ENCODE measurements at regions not wholly inside any gene's neighbourhood (a gene's known extent, or its start where the extent isn't known, plus 50 kb on each side); places are given as distances from the start of the nearest gene placed in this dataset.

- no peak for DNase-seq (ENCODE audit: low read depth in 4 of 4, low spot score in 1 of 4)
Observed at GRCh38 chr10:126846959-126847358, 58.3 kb upstream of the DOCK1 start.

GRCh38 chr10:126847666-126848065 lies 57.6 kb upstream of the DOCK1 start:
- DNase-seq (ENCODE audit: low read depth in 4 of 4, low spot score in 1 of 4), result no peak

DNA sequence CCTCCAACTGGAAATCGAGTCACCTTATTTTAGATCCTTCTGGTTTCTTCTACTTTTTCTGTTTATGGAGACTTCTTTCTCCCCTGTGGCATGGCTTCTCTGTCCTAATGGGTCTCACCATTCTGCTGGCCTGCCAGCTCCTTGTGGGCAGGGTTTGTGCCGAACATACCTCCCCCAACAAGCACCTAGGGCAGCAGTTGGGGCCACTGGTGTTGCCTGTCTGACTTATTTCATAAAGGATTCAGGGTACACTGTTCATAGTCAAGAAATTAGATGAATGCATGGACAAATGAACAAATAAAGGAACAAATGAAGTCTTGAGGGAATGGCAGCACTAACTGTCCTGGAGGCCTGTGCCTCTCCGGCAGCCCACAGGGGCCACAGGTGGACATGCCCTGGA lies 55.6 kb upstream of the DOCK1 start:
- DNase-seq (ENCODE audit: low read depth in 4 of 4, low spot score in 1 of 4), result no peak

- no peak for DNase-seq (ENCODE audit: low read depth in 4 of 4, low spot score in 1 of 4)
Observed at GRCh38 chr10:126851414-126852108, 53.7 kb upstream of the DOCK1 start.

- DNase-seq (ENCODE audit: low read depth in 4 of 4, low spot score in 1 of 4), result no peak
Observed at GRCh38 chr10:126854726-126855495, 50.3 kb upstream of the DOCK1 start.

Measured in stimulated activated CD4-positive, alpha-beta T cell treated with anti-CD3 and anti-CD28 coated beads, Interleukin-1b, Interleukin-23, amount 100 ng/mL, for 24 hours (primary cell).